ENCODE measurements at regions not wholly inside any gene's neighbourhood (a gene's known extent, or its start where the extent isn't known, plus 50 kb on each side); places are given as distances from the start of the nearest gene placed in this dataset.

DNA sequence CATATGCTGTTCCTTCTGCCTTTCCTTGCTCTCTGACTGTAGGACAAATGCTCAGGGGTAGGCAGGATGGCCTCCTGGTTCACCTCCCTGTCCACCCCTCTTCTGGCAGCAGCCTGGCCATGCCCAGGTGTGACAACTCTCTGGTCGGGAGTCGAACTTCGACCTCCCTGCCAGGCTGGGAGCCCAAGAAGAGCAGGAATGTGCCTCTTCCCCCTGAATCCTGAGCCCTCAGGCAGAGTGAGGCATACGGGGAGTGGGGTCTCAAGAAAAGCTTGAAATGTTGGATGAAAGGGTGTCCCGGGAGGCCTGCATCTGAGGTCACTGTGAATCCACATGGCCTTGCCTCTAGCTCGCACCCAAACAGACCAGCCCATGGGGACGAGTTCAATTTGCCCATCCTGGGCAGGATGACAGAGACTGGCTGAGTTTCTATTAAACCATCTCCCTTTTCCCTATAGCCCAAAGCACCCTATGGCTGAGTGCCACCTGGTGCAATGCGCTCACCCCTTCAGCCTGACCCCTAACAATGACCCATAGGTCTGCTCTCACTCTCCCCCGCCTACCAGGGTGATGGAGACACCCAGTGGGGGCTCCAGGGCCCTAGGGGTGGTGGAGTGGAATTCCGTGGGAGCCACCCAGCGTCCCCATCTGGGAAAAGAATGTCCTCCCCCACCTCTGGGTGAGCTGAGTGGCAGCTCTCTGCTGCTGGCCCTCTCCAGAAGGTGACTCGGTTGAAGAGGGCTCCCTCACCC, 52.9 kb upstream of the DIO3 start:
- no TSS peak for BruUV-seq (replicated peaks)
- H3K4me3 ChIP-seq (ENCODE audit: low read depth, low read length, poor library complexity, severe bottlenecking), result no peak overlapping the region
- no peaks in the 10 kb centered on the region for H3K9me3 ChIP-seq (ENCODE audit: low read length)
- H3K4me1 ChIP-seq (ENCODE audit: insufficient read depth, low read length, poor library complexity, severe bottlenecking), result no peaks in the 10 kb centered on the region
- H3K79me2 ChIP-seq (ENCODE audit: insufficient read depth, low read depth, low read length), result no peaks in the 10 kb centered on the region
- intact Hi-C loops (cut with micrococcal nuclease; ENCODE audit: unreplicated experiment), result no loop called here
- H3K9me2 ChIP-seq (ENCODE audit: insufficient read depth, low read length), result no peaks in the 10 kb centered on the region
- H3K4me2 ChIP-seq (ENCODE audit: low read length), result no peak overlapping the region
- H3K36me3 ChIP-seq (ENCODE audit: insufficient read depth, low read length), result no peaks in the 10 kb centered on the region
- no peak for DNase-seq (ENCODE audit: low spot score)
- CTCF ChIA-PET (ENCODE audit: unreplicated experiment), result no interaction called here
- H3K27ac ChIP-seq (ENCODE audit: low read depth, low read length, poor library complexity, severe bottlenecking), result no peak overlapping the region
- TF ChIP-seq, protein P1, sequence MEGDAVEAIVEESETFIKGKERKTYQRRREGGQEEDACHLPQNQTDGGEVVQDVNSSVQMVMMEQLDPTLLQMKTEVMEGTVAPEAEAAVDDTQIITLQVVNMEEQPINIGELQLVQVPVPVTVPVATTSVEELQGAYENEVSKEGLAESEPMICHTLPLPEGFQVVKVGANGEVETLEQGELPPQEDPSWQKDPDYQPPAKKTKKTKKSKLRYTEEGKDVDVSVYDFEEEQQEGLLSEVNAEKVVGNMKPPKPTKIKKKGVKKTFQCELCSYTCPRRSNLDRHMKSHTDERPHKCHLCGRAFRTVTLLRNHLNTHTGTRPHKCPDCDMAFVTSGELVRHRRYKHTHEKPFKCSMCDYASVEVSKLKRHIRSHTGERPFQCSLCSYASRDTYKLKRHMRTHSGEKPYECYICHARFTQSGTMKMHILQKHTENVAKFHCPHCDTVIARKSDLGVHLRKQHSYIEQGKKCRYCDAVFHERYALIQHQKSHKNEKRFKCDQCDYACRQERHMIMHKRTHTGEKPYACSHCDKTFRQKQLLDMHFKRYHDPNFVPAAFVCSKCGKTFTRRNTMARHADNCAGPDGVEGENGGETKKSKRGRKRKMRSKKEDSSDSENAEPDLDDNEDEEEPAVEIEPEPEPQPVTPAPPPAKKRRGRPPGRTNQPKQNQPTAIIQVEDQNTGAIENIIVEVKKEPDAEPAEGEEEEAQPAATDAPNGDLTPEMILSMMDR (conservative IDR thresholded peaks at IDR 0.05; ENCODE audit: low read length), result no peak
- TF ChIP-seq EZH2phosphoT487 (IDR thresholded peaks at IDR 0.05; ENCODE audit: borderline replicate concordance, low read depth, low read length), result no peak
- no peaks in the 10 kb centered on the region for H4K20me1 ChIP-seq (ENCODE audit: insufficient read depth, low read length)
- POLR2A ChIA-PET, result interaction anchor here (0.6 kb wide), 1 partner anchor 576 kb away, joined by 4 read pairs; no protein-coding TSS in a partner anchor
- H2AFZ ChIP-seq (ENCODE audit: low read length), result no peak overlapping the region

- CTCF ChIA-PET (ENCODE audit: unreplicated experiment), result no interaction called here
- BruUV-seq (replicated peaks), result no TSS peak
- no peak overlapping the region for H3K4me2 ChIP-seq (ENCODE audit: low read length)
- H3K4me1 ChIP-seq (ENCODE audit: insufficient read depth, low read length, poor library complexity, severe bottlenecking), result no peaks in the 10 kb centered on the region
- no peak overlapping the region for H3K27ac ChIP-seq (ENCODE audit: low read depth, low read length, poor library complexity, severe bottlenecking)
- H3K79me2 ChIP-seq (ENCODE audit: insufficient read depth, low read depth, low read length), result no peaks in the 10 kb centered on the region
- intact Hi-C loops (cut with micrococcal nuclease; ENCODE audit: unreplicated experiment), result no loop called here
- H3K36me3 ChIP-seq (ENCODE audit: insufficient read depth, low read length), result no peaks in the 10 kb centered on the region
- no peak overlapping the region for H2AFZ ChIP-seq (ENCODE audit: low read length)
- H3K4me3 ChIP-seq (ENCODE audit: low read depth, low read length, poor library complexity, severe bottlenecking), result no peak overlapping the region
- no peaks in the 10 kb centered on the region for H3K9me3 ChIP-seq (ENCODE audit: low read length)
- H4K20me1 ChIP-seq (ENCODE audit: insufficient read depth, low read length), result no peaks in the 10 kb centered on the region
- TF ChIP-seq, protein P1 (conservative IDR thresholded peaks at IDR 0.05; ENCODE audit: low read length), result peak; percentile 28; the same call in 1 of the 2 replicates
- TF ChIP-seq EZH2phosphoT487 (IDR thresholded peaks at IDR 0.05; ENCODE audit: borderline replicate concordance, low read depth, low read length), result no peak
- POLR2A ChIA-PET, result interaction anchor here (0.6 kb wide), 1 partner anchor 577 kb away, joined by 4 read pairs; no protein-coding TSS in a partner anchor
- no peaks in the 10 kb centered on the region for H3K9me2 ChIP-seq (ENCODE audit: insufficient read depth, low read length)
- no peak for DNase-seq (ENCODE audit: low spot score)
Measured at GRCh38 chr14:101508948-101509729, 52.2 kb upstream of the DIO3 start.

All from OCI-LY7 (cell line).